Neural cell (in vitro differentiated cells): ENCODE measurements at regions not wholly inside any gene's neighbourhood (a gene's known extent, or its start where the extent isn't known, plus 50 kb on each side); places are given as distances from the start of the nearest gene placed in this dataset.

ENCODE experiments used
- H2AFZ ChIP-seq: fragments of 200-600, 300-800 bp; sonication (generic), shearing (Covaris generic); 2 replicates; pipeline ENCODE4 v1.6.0; 2014; ENCODE audit warnings: low read depth, mild to moderate bottlenecking, antibody characterized with exemption, low read length, moderate library complexity
- H3F3A ChIP-seq: fragments of 200-600 bp; shearing (Covaris generic); 2 replicates; pipeline ENCODE4 v1.6.1; 2016; ENCODE audit warnings: mild to moderate bottlenecking, moderate library complexity, mixed read lengths, antibody characterized with exemption, low read length; ENCODE audit not compliant: insufficient read depth, poor library complexity, severe bottlenecking
- H3K27ac ChIP-seq: fragments of 200-600, 300-800 bp; sonication (generic), shearing (Covaris generic); 2 replicates; pipeline ENCODE4 v1.5.1; 2014; ENCODE audit warnings: mild to moderate bottlenecking, low read length, moderate library complexity
- H3K27me3 ChIP-seq: fragments of 300-800, 200-600 bp; sonication (generic), shearing (Covaris generic); 2 replicates; pipeline ENCODE4 v1.6.0; 2014; ENCODE audit warnings: mild to moderate bottlenecking, low read depth, low read length, moderate library complexity; ENCODE audit not compliant: insufficient read depth
- H3K36me3 ChIP-seq: fragments of 300-800, 200-600 bp; sonication (generic), shearing (Covaris generic); 2 replicates; pipeline ENCODE4 v1.5.1; 2014; ENCODE audit warnings: mild to moderate bottlenecking, antibody characterized with exemption, low read length, moderate library complexity; ENCODE audit not compliant: insufficient read depth
- H3K4me2 ChIP-seq: fragments of 300-800, 200-600 bp; sonication (generic), shearing (Covaris generic); 2 replicates; pipeline ENCODE4 v1.6.0; 2014; ENCODE audit warnings: mild to moderate bottlenecking, low read length
- H3K4me3 ChIP-seq: fragments of 300-800, 200-600 bp; sonication (generic), shearing (Covaris generic); 2 replicates; pipeline ENCODE4 v1.5.1; 2014; ENCODE audit warnings: mild to moderate bottlenecking, low read length, moderate library complexity
- H3K79me2 ChIP-seq: fragments of 200-600 bp; shearing (Covaris generic); replicated peaks from 2 replicates; pipeline ENCODE4 v1.6.0; 2014; ENCODE audit warnings: mild to moderate bottlenecking, low read length, moderate library complexity; ENCODE audit not compliant: insufficient read depth
- H3K9ac ChIP-seq: fragments of 300-800, 200-600 bp; sonication (generic), shearing (Covaris generic); 2 replicates; pipeline ENCODE4 v1.6.1; 2016; ENCODE audit warnings: mild to moderate bottlenecking, low read length, mixed read lengths
- H3K9me2 ChIP-seq: fragments of 200-600 bp; shearing (Covaris generic); 2 replicates; pipeline ENCODE4 v1.6.1; 2016; ENCODE audit warnings: mild to moderate bottlenecking, low read length, mixed read lengths; ENCODE audit not compliant: insufficient read depth
- H3K9me3 ChIP-seq: fragments of 200-600, 300-800 bp; sonication (generic), shearing (Covaris generic); 2 replicates; pipeline ENCODE4 v1.6.1; 2016; ENCODE audit warnings: mild to moderate bottlenecking, mixed run types, low read length, moderate library complexity, mixed read lengths
- H4K20me1 ChIP-seq: fragments of 200-600 bp; shearing (Covaris generic); 2 replicates; pipeline ENCODE4 v1.6.1; 2016; ENCODE audit warnings: mild to moderate bottlenecking, mixed run types; ENCODE audit not compliant: insufficient read depth
- CTCF ChIP-seq: fragments of 450-650 bp; IDR thresholded peaks from 2 replicates; pipeline ENCODE4 v1.5.1; 2014; ENCODE audit warnings: antibody characterized with exemption, mild to moderate bottlenecking, moderate library complexity; ENCODE audit not compliant: poor library complexity, severe bottlenecking
- EP300 ChIP-seq: fragments of 450-650 bp; conservative IDR thresholded peaks from 2 replicates; pipeline ENCODE4 v1.6.1; 2014; ENCODE audit warnings: antibody characterized with exemption, mild to moderate bottlenecking, moderate library complexity; ENCODE audit not compliant: poor library complexity, severe bottlenecking
- EZH2 ChIP-seq: fragments of 200-600, 300-800 bp; shearing (Covaris generic), sonication (generic); IDR thresholded peaks from 2 replicates; pipeline ENCODE4 v1.6.1; 2014; ENCODE audit warnings: antibody characterized with exemption, low read length, borderline replicate concordance, mild to moderate bottlenecking; ENCODE audit not compliant: insufficient read depth, poor library complexity, severe bottlenecking
- MXI1 ChIP-seq: fragments of 450-650 bp; conservative IDR thresholded peaks from 2 replicates; pipeline ENCODE4 v1.6.1; 2014; ENCODE audit warnings: antibody characterized with exemption, mild to moderate bottlenecking; ENCODE audit not compliant: poor library complexity, severe bottlenecking
- POLR2AphosphoS5 ChIP-seq: IDR thresholded peaks from 2 replicates; pipeline ENCODE4 v1.6.1; 2012
- RAD21 ChIP-seq: fragments of 450-650 bp; conservative IDR thresholded peaks from 2 replicates; pipeline ENCODE4 v1.6.1; 2014; ENCODE audit warnings: antibody characterized with exemption, mild to moderate bottlenecking, moderate library complexity
- REST ChIP-seq: IDR thresholded peaks from 2 replicates; pipeline ENCODE4 v1.6.1; 2012; ENCODE audit warnings: borderline replicate concordance
- SMC3 ChIP-seq: fragments of 450-650 bp; conservative IDR thresholded peaks from 2 replicates; pipeline ENCODE4 v1.6.1; 2014; ENCODE audit warnings: antibody characterized with exemption, mild to moderate bottlenecking, moderate library complexity; ENCODE audit not compliant: poor library complexity
- TAF1 ChIP-seq: IDR thresholded peaks from 2 replicates; pipeline ENCODE4 v1.6.1; 2012; ENCODE audit warnings: low read depth

GRCh38 chr9:36760667-36761420 lies 188.1 kb downstream of the MELK start:
- H3K9ac ChIP-seq = no peak overlapping the region
- no peaks in the 10 kb centered on the region for H3K27me3 ChIP-seq
- H2AFZ ChIP-seq = no peak overlapping the region
- H4K20me1 ChIP-seq = no peaks in the 10 kb centered on the region
- no peaks in the 10 kb centered on the region for H3K9me2 ChIP-seq
- no peaks in the 10 kb centered on the region for H3F3A ChIP-seq
- no peaks in the 10 kb centered on the region for H3K79me2 ChIP-seq
- no peak overlapping the region for H3K27ac ChIP-seq
- TF ChIP-seq RAD21 (no peak), TAF1 (no peak), POLR2AphosphoS5 (no peak), MXI1 (no peak), CTCF (no peak), EZH2 (no peak), SMC3 (no peak), EP300 (no peak), REST (no peak)
- H3K9me3 ChIP-seq = no peaks in the 10 kb centered on the region
- H3K36me3 ChIP-seq = no peaks in the 10 kb centered on the region
- H3K4me3 ChIP-seq = no peak overlapping the region
- H3K4me2 ChIP-seq = no peak overlapping the region

- Histone ChIP-seq H3K79me2 (no peaks in the 10 kb centered on the region), H3K9me3 (no peaks in the 10 kb centered on the region), H3K4me2 (no peak overlapping the region), H3K9me2 (no peaks in the 10 kb centered on the region), H3K4me3 (no peak overlapping the region), H3K27ac (no peak overlapping the region), H3F3A (no peaks in the 10 kb centered on the region), H3K27me3 (no peaks in the 10 kb centered on the region), H4K20me1 (no peaks in the 10 kb centered on the region), H3K36me3 (no peaks in the 10 kb centered on the region), H3K9ac (no peak overlapping the region), H2AFZ (no peak overlapping the region)
- no peak for TF ChIP-seq MXI1
Observed at GRCh38 chr9:36762958-36763357, 190.3 kb downstream of the MELK start.
